Lower lobe of right lung (tissue), 2 donors: ENCODE measurements at regions not wholly inside any gene's neighbourhood (a gene's known extent, or its start where the extent isn't known, plus 50 kb on each side); places are given as distances from the start of the nearest gene placed in this dataset.

Experiments used
- ATAC-seq, 2 donors: fragments of 200-7000 bp; cut with Tn5 transposase; one replicate each; pipeline ENCODE4 v1.9.1; 2020 to 2022; ENCODE audit warnings: mild to moderate bottlenecking in 2 of 2, moderate library complexity in 2 of 2
- DNase-seq: peaks from one replicate; pipeline ENCODE4 v3.0.0-alpha.2; 2020
- H3K27ac ChIP-seq: fragments of 200-600 bp; one replicate; pipeline ENCODE4 v1.8.0; 2022
- H3K27me3 ChIP-seq: fragments of 200-600 bp; one replicate; pipeline ENCODE4 v1.8.0; 2022; ENCODE audit warnings: low read depth
- H3K36me3 ChIP-seq: fragments of 200-600 bp; one replicate; pipeline ENCODE4 v1.8.0; 2022; ENCODE audit warnings: mild to moderate bottlenecking
- H3K4me1 ChIP-seq: fragments of 200-600 bp; one replicate; pipeline ENCODE4 v1.8.0; 2022
- H3K4me3 ChIP-seq: fragments of 200-600 bp; one replicate; pipeline ENCODE4 v1.8.0; 2022; ENCODE audit warnings: mild to moderate bottlenecking
- H3K9me3 ChIP-seq: fragments of 200-600 bp; one replicate; pipeline ENCODE4 v1.8.0; 2022
- intact Hi-C: fragments of 100-400 bp; cut with DNase I; formaldehyde crosslinking; loops from one replicate; pipeline ENCODE4 v1.11.0; 2022
- TF ChIP-seq, protein P1 (sequence below): fragments of 200-600 bp; IDR thresholded peaks from one replicate; pipeline ENCODE4 v1.8.0; 2022; ENCODE audit warnings: antibody characterized with exemption, mild to moderate bottlenecking
- donor health status: DM: no; HTN: yes; CAD: no; lungs with severe emphysema.

DNA sequence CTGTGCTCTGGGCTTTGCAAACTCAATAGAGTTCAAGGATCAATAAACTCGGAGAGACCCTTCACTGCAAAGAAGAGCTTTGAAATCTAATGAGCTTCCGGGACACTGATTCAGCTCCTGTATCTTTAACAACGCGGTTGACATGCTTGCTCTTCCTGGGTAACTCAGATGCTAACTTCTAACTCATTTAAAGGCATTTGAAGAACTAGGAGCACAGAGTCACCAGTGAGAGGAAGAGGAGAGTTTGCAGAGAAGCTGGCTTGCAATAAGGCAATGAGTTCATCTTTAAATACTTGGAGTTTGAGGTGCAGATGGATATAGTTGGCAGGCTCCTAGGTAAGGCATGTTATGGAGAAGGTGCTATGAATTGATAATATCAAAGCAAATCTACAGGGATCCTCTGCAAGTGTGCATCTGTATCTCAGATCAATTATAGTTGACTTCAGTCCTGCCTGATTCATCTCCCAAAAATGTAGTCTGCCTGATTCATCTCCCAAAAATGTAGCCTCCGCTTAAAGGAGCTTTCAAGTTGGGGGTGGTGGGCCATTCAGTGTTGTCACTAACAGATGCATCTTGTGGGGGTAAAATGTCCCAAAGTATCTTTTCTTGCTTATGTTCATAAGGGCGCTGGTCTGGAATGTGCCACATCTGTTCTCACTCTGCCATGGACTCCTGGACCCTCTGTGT lies 182.5 kb upstream of the PRSS58 start:
- TF ChIP-seq, protein P1, sequence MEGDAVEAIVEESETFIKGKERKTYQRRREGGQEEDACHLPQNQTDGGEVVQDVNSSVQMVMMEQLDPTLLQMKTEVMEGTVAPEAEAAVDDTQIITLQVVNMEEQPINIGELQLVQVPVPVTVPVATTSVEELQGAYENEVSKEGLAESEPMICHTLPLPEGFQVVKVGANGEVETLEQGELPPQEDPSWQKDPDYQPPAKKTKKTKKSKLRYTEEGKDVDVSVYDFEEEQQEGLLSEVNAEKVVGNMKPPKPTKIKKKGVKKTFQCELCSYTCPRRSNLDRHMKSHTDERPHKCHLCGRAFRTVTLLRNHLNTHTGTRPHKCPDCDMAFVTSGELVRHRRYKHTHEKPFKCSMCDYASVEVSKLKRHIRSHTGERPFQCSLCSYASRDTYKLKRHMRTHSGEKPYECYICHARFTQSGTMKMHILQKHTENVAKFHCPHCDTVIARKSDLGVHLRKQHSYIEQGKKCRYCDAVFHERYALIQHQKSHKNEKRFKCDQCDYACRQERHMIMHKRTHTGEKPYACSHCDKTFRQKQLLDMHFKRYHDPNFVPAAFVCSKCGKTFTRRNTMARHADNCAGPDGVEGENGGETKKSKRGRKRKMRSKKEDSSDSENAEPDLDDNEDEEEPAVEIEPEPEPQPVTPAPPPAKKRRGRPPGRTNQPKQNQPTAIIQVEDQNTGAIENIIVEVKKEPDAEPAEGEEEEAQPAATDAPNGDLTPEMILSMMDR = no peak
- peaks cover 25% of the 10 kb centered on the region for H3K4me1 ChIP-seq
- no peak for ATAC-seq
- intact Hi-C loops = no loop called here
- H3K36me3 ChIP-seq = no peaks in the 10 kb centered on the region
- no peak for DNase-seq
- no peak overlapping the region for H3K4me3 ChIP-seq
- H3K27ac ChIP-seq = no peak overlapping the region
- no peaks in the 10 kb centered on the region for H3K9me3 ChIP-seq
- H3K27me3 ChIP-seq = no peaks in the 10 kb centered on the region

DNA sequence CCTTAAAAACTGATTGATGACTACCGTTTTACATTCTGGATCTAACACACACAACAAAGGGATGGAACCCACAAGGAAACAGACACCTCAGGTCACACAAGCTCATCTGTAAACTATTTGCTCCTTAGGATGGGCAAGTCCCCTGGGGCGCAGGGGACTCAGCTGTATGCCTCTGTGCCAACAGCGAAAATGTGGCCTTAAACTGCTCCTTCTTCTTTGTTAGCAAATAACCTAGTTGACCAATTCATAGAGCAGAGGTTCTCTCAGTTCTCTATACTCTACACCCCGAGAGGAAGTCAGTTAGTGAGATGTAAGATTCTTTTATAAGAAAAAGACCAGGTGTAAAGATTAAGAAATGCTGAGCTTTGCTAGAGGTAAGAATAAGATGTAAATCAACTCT lies 181.9 kb upstream of the PRSS58 start:
- Histone ChIP-seq H3K27me3 (no peaks in the 10 kb centered on the region), H3K4me3 (no peak overlapping the region), H3K36me3 (no peaks in the 10 kb centered on the region), H3K4me1 (peaks cover 25% of the 10 kb centered on the region), H3K9me3 (no peaks in the 10 kb centered on the region), H3K27ac (no peak overlapping the region)
- ATAC-seq (peak in 1 of 2 donors; percentile 19), DNase-seq (no peak)
- intact Hi-C loops = no loop called here
- TF ChIP-seq, protein P1 = no peak

DNA sequence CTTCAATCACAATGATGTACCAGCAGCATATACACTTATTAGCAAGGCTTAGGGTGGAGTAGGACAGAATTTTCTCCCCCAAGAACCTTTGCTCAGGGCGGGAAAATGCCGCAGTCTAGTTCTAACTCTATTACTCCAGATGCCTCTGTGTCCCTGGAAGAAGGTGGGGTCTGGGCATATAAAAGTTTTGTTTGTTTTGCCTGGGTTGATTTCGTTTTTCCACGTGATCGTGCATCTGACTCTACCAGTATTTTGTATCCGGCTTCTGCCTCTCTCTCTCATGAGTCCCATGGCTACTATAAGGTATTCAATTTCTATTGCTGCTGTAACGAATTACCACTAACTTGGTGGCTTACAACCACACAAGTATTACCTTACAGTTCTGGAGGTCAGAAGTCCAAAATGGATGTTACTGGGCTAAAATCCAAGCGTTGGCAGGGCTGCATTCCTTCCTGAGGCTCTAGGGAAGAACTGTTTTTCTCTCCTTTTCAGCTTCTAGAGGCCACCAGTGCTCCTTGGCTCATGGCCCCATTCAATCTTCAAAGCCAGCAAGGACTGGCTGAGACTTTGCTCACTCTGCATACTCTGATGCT lies 181.2 kb upstream of the PRSS58 start:
- TF ChIP-seq, protein P1 = no peak
- Histone ChIP-seq H3K27ac (no peak overlapping the region), H3K4me3 (no peak overlapping the region), H3K27me3 (no peaks in the 10 kb centered on the region), H3K36me3 (no peaks in the 10 kb centered on the region), H3K4me1 (peaks cover 24% of the 10 kb centered on the region), H3K9me3 (no peaks in the 10 kb centered on the region)
- intact Hi-C loops = no loop called here
- ATAC-seq = no peak
- DNase-seq = no peak

DNA sequence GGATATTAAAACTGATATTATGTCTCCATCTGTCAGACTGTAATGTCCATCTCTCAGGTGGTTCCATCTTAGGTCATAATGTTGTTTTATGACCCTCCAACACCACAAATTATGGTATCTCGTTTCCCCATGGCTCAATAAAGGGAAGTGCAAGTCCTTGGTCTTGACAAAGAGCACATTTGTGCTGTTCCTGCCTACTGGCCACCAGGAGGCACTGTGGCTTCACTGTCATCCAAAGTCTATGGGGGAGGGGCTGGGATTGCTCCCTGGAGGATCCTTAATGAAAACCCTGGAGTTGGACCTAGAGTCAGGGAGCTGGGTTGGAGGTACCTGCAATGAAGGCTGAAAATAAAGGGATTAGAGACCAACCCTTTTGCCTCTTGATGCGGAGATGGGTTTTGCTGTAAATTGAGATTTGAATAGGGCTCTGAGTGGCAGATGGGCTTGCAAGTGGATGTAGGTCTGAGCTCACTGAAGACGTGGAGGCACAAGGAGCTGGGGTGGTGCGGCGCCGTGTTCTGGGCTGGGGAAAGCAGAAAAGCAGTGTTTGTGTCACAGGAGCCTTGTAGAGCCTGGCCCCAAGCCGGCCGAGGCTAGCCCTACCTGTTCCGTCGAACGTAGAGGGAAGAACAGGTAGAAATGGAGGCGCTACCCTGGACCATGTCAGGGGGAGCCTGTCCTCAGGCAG lies 180.5 kb upstream of the PRSS58 start:
- H3K27me3 ChIP-seq = no peaks in the 10 kb centered on the region
- DNase-seq (no peak), ATAC-seq (peak; percentile 56 to 59)
- intact Hi-C loops = no loop called here
- no peaks in the 10 kb centered on the region for H3K9me3 ChIP-seq
- H3K4me1 ChIP-seq = peaks cover 17% of the 10 kb centered on the region
- H3K4me3 ChIP-seq = no peak overlapping the region
- TF ChIP-seq, protein P1 = peak; percentile 52
- H3K27ac ChIP-seq = no peak overlapping the region
- no peaks in the 10 kb centered on the region for H3K36me3 ChIP-seq

DNA sequence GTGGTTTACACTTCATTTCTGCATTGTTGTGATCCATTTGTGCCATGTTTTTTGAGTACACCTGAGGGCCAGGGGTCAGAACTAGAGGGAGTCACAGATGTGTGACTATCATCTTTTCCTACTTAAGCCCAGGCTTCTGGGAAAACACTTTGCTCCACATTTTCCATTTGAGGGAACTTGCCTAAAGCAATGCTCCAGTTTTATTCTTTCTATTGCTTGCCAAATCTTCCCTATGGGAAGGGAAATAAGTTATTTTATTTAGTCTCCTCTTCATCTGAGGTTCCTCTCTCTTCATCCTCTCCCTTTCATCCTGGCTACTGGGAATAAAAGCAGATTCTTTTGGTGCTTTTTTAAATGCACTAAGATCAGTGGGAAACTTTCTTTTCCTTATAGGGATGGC lies 179.9 kb upstream of the PRSS58 start:
- intact Hi-C loops = no loop called here
- TF ChIP-seq, protein P1 = no peak
- H3K9me3 ChIP-seq = no peaks in the 10 kb centered on the region
- no peaks in the 10 kb centered on the region for H3K36me3 ChIP-seq
- H3K4me3 ChIP-seq = no peak overlapping the region
- peaks cover 17% of the 10 kb centered on the region for H3K4me1 ChIP-seq
- no peak overlapping the region for H3K27ac ChIP-seq
- DNase-seq (no peak), ATAC-seq (no peak)
- no peaks in the 10 kb centered on the region for H3K27me3 ChIP-seq
